Uterus (tissue), 3 donors: ENCODE measurements at regions not wholly inside any gene's neighbourhood (a gene's known extent, or its start where the extent isn't known, plus 50 kb on each side); places are given as distances from the start of the nearest gene placed in this dataset.

Source experiments
- DNase-seq, 2 donors: peaks; one replicate each; pipeline ENCODE4 v3.0.0-alpha.2; 2019 to 2020
- H3K27ac ChIP-seq, 2 donors: fragments of 200-600 bp; sonication (generic); 1 replicate in 1 of 2; 2 replicates in 1 of 2; pipeline ENCODE4 v1.5.1; 2016 to 2018
- H3K27me3 ChIP-seq, 2 donors: fragments of 200-600 bp; sonication (generic); one replicate each; pipeline ENCODE4 v1.5.1; 2018 to 2019; ENCODE audit warnings: control low read depth in 1 of 2
- H3K36me3 ChIP-seq, 2 donors: fragments of 200-600 bp; sonication (generic); one replicate each; pipeline ENCODE4 v1.5.1; 2019; ENCODE audit warnings: control low read depth in 1 of 2
- H3K4me1 ChIP-seq, 2 donors: fragments of 200-600 bp; sonication (generic); one replicate each; pipeline ENCODE4 v1.5.1; 2018 to 2019; ENCODE audit warnings: control low read depth in 1 of 2
- H3K4me3 ChIP-seq, 2 donors: fragments of 200-600 bp; sonication (generic); 1 replicate in 1 of 2; 2 replicates in 1 of 2; pipeline ENCODE4 v1.5.1; 2018 to 2019; ENCODE audit warnings: mild to moderate bottlenecking in 1 of 2
- H3K9me3 ChIP-seq, 2 donors: fragments of 200-600 bp; sonication (generic); one replicate each; pipeline ENCODE4 v1.5.1; 2019; ENCODE audit warnings: control low read depth in 1 of 2
- CTCF ChIP-seq, 4 experiments: fragments of 200-600 bp in 2 of 4; fragments of 450-650 bp in 2 of 4; sonication (generic) in 2 of 4; IDR thresholded peaks; one replicate each; pipeline ENCODE4 v1.5.1; 2016 to 2019; ENCODE audit warnings: antibody characterized with exemption in 4 of 4, mild to moderate bottlenecking in 2 of 4, moderate library complexity in 1 of 4
- POLR2A ChIP-seq, 2 donors: fragments of 450-650 bp; IDR thresholded peaks; one replicate each; pipeline ENCODE4 v1.6.1; 2016; ENCODE audit warnings: antibody characterized with exemption in 2 of 2, mild to moderate bottlenecking in 1 of 2, moderate library complexity in 1 of 2
- intact Hi-C: fragments of 100-400 bp; cut with DNase I; formaldehyde crosslinking; loops from one replicate; pipeline ENCODE4 v1.15.1; 2023; ENCODE audit warnings: low total_unique reads
- donor health status: DM: yes; HTN: yes; CAD: no.

GRCh38 chr4:114263233-114263632 lies 283.8 kb upstream of the ARSJ start:
- no peaks in the 10 kb centered on the region for H3K27me3 ChIP-seq
- intact Hi-C loops: no loop called here
- no peaks in the 10 kb centered on the region for H3K4me1 ChIP-seq
- DNase-seq: no peak
- no peak overlapping the region for H3K27ac ChIP-seq
- no peaks in the 10 kb centered on the region for H3K9me3 ChIP-seq
- H3K36me3 ChIP-seq: no peaks in the 10 kb centered on the region
- H3K4me3 ChIP-seq: no peak overlapping the region
- TF ChIP-seq POLR2A (IDR thresholded peaks at IDR 0.05) (no peak), CTCF (IDR thresholded peaks at IDR 0.05) (no peak)

GRCh38 chr4:114264452-114264851 lies 285.0 kb upstream of the ARSJ start:
- no peak for DNase-seq
- no peaks in the 10 kb centered on the region for H3K27me3 ChIP-seq
- no peak for TF ChIP-seq CTCF (IDR thresholded peaks at IDR 0.05)
- no peak for TF ChIP-seq POLR2A (IDR thresholded peaks at IDR 0.05)
- no peaks in the 10 kb centered on the region for H3K9me3 ChIP-seq
- no peaks in the 10 kb centered on the region for H3K36me3 ChIP-seq
- H3K4me3 ChIP-seq: no peak overlapping the region
- intact Hi-C loops: no loop called here
- H3K27ac ChIP-seq: no peak overlapping the region
- H3K4me1 ChIP-seq: no peaks in the 10 kb centered on the region

- Histone ChIP-seq H3K27me3 (no peaks in the 10 kb centered on the region), H3K4me1 (no peaks in the 10 kb centered on the region), H3K9me3 (no peaks in the 10 kb centered on the region), H3K4me3 (no peak overlapping the region), H3K36me3 (no peaks in the 10 kb centered on the region), H3K27ac (no peak overlapping the region)
- no peak for DNase-seq
- TF ChIP-seq POLR2A (IDR thresholded peaks at IDR 0.05) (no peak), CTCF (IDR thresholded peaks at IDR 0.05) (no peak)
- intact Hi-C loops: no loop called here
Measured at GRCh38 chr4:114264877-114265291, 285.4 kb upstream of the ARSJ start.

GRCh38 chr4:114265342-114265741 lies 285.9 kb upstream of the ARSJ start:
- intact Hi-C loops: no loop called here
- no peaks in the 10 kb centered on the region for H3K4me1 ChIP-seq
- no peaks in the 10 kb centered on the region for H3K36me3 ChIP-seq
- no peak for DNase-seq
- H3K27ac ChIP-seq: no peak overlapping the region
- no peaks in the 10 kb centered on the region for H3K27me3 ChIP-seq
- H3K9me3 ChIP-seq: no peaks in the 10 kb centered on the region
- TF ChIP-seq CTCF (IDR thresholded peaks at IDR 0.05) (no peak), POLR2A (IDR thresholded peaks at IDR 0.05) (no peak)
- no peak overlapping the region for H3K4me3 ChIP-seq

- Histone ChIP-seq H3K4me3 (no peak overlapping the region), H3K27ac (no peak overlapping the region), H3K4me1 (no peaks in the 10 kb centered on the region), H3K9me3 (no peaks in the 10 kb centered on the region), H3K36me3 (no peaks in the 10 kb centered on the region), H3K27me3 (no peaks in the 10 kb centered on the region)
- intact Hi-C loops: no loop called here
- no peak for DNase-seq
- no peak for TF ChIP-seq CTCF (IDR thresholded peaks at IDR 0.05)
- no peak for TF ChIP-seq POLR2A (IDR thresholded peaks at IDR 0.05)
Measured at GRCh38 chr4:114267976-114268375, 288.5 kb upstream of the ARSJ start.
